SK-N-MC (cell line): ENCODE measurements at regions not wholly inside any gene's neighbourhood (a gene's known extent, or its start where the extent isn't known, plus 50 kb on each side); places are given as distances from the start of the nearest gene placed in this dataset.

Experiments
- DNase-seq: peaks from one replicate; pipeline ENCODE4 v3.0.0-alpha.2; 2011; ENCODE audit warnings: low read depth, low spot score
- H3K27ac ChIP-seq: fragments of 200-600 bp; sonication (generic); 2 replicates; pipeline ENCODE4 v1.5.1; 2016; ENCODE audit warnings: mixed run types
- H3K36me3 ChIP-seq: fragments of 200-600 bp; sonication (generic); 2 replicates; pipeline ENCODE4 v1.6.1; 2017; ENCODE audit warnings: antibody characterized with exemption, low read length, mixed read lengths; ENCODE audit not compliant: insufficient read depth
- H3K4me3 ChIP-seq: fragments of 200-600 bp; sonication (generic); 2 replicates; pipeline ENCODE4 v1.5.1; 2016
- H3K9ac ChIP-seq: fragments of 200-600 bp; sonication (generic); 2 replicates; pipeline ENCODE4 v1.8.0; 2017; ENCODE audit warnings: mixed run types, mixed read lengths; ENCODE audit not compliant: insufficient read length
- H3K9me3 ChIP-seq: fragments of 200-600 bp; sonication (generic); 2 replicates; pipeline ENCODE4 v1.6.1; 2017; ENCODE audit warnings: low read depth, mild to moderate bottlenecking, antibody characterized with exemption, low read length, moderate library complexity, mixed read lengths
- EZH2 ChIP-seq: fragments of 200-600 bp; sonication (generic); IDR thresholded peaks from one replicate; pipeline ENCODE4 v1.6.1; 2017; ENCODE audit warnings: antibody characterized with exemption
- FOXP2 ChIP-seq: optimal IDR thresholded peaks from 2 replicates; pipeline ENCODE3; 2011; ENCODE audit warnings: mild to moderate bottlenecking, moderate library complexity; ENCODE audit not compliant: insufficient read depth; ENCODE audit errors: extremely low read length, control extremely low read depth
- POLR2AphosphoS5 ChIP-seq: IDR thresholded peaks from 2 replicates; pipeline ENCODE4 v1.6.1; 2012; ENCODE audit warnings: mild to moderate bottlenecking, low read depth, low read length, borderline replicate concordance

GRCh38 chr5:116626272-116626723, 51.7 kb upstream of the SEMA6A start:
- peak overlapping the region; percentile 48; the same call in 1 of the 2 replicates for H3K27ac ChIP-seq
- H3K9me3 ChIP-seq, result no peaks in the 10 kb centered on the region
- TF ChIP-seq EZH2 (no peak), FOXP2 (no peak), POLR2AphosphoS5 (no peak)
- no peak overlapping the region for H3K9ac ChIP-seq
- peak; percentile 61 for DNase-seq
- no peaks in the 10 kb centered on the region for H3K36me3 ChIP-seq
- peak overlapping the region; percentile 14 for H3K4me3 ChIP-seq
